GM23338 (cell line): ENCODE measurements at regions not wholly inside any gene's neighbourhood (a gene's known extent, or its start where the extent isn't known, plus 50 kb on each side); places are given as distances from the start of the nearest gene placed in this dataset.

Experiments used
- ATAC-seq: fragments of 200-7000 bp; cut with Tn5 transposase; 3 replicates; pipeline ENCODE4 v1.9.1; 2020
- DNase-seq: peaks from one replicate; pipeline ENCODE4 v3.0.0-alpha.2; 2015; ENCODE audit warnings: low spot score
- H2AFZ ChIP-seq: fragments of 200-600 bp; sonication (generic); 2 replicates; pipeline ENCODE4 v1.8.0; 2016; ENCODE audit warnings: antibody characterized with exemption, mild to moderate bottlenecking, moderate library complexity
- H3F3A ChIP-seq: fragments of 200-600 bp; sonication (generic); replicated peaks from 2 replicates; pipeline ENCODE4 v1.8.0; 2017; ENCODE audit warnings: antibody characterized with exemption, mixed run types, low read depth
- H3K27ac ChIP-seq: fragments of 200-600 bp; sonication (generic); 2 replicates; pipeline ENCODE4 v1.6.1; 2016; ENCODE audit warnings: low read depth
- H3K27me3 ChIP-seq: fragments of 200-600 bp; sonication (generic); 2 replicates; pipeline ENCODE4 v1.8.0; 2016; ENCODE audit warnings: mild to moderate bottlenecking, mixed run types, moderate library complexity; ENCODE audit not compliant: insufficient read depth
- H3K36me3 ChIP-seq: fragments of 200-600 bp; sonication (generic); 2 replicates; pipeline ENCODE4 v1.8.0; 2016; ENCODE audit warnings: mild to moderate bottlenecking; ENCODE audit not compliant: insufficient read depth
- H3K4me1 ChIP-seq: fragments of 200-600 bp; sonication (generic); 2 replicates; pipeline ENCODE4 v1.8.0; 2016; ENCODE audit warnings: mild to moderate bottlenecking, moderate library complexity; ENCODE audit not compliant: insufficient read depth
- H3K4me2 ChIP-seq: fragments of 200-600 bp; sonication (generic); 2 replicates; pipeline ENCODE4 v1.7.1; 2017; ENCODE audit warnings: mixed run types
- H3K4me3 ChIP-seq: fragments of 200-600 bp; sonication (generic); 2 replicates; pipeline ENCODE4 v1.6.1; 2016; ENCODE audit warnings: mixed run types
- H3K79me2 ChIP-seq: fragments of 200-600 bp; sonication (generic); replicated peaks from 2 replicates; pipeline ENCODE4 v1.8.0; 2017; ENCODE audit warnings: mild to moderate bottlenecking; ENCODE audit not compliant: insufficient read depth
- H3K9me2 ChIP-seq: fragments of 200-600 bp; sonication (generic); 2 replicates; pipeline ENCODE4 v1.8.0; 2017; ENCODE audit not compliant: insufficient read depth
- H4K20me1 ChIP-seq: fragments of 200-600 bp; sonication (generic); replicated peaks from 2 replicates; pipeline ENCODE4 v1.8.0; 2017; ENCODE audit warnings: mild to moderate bottlenecking; ENCODE audit not compliant: insufficient read depth
- H3K27ac Mint-ChIP-seq: 2 replicates; pipeline ENCODE4 v1.8.0; 2020; ENCODE audit warnings: inconsistent platforms, mild to moderate bottlenecking, moderate library complexity, mixed read lengths
- H3K27me3 Mint-ChIP-seq: 3 replicates; pipeline ENCODE4 v1.8.0; 2022; ENCODE audit warnings: low read depth, mild to moderate bottlenecking, moderate library complexity, mixed read lengths, inconsistent platforms; ENCODE audit not compliant: insufficient read depth, poor library complexity
- H3K36me3 Mint-ChIP-seq: 3 replicates; pipeline ENCODE4 v1.8.0; 2021; ENCODE audit warnings: low read depth, mild to moderate bottlenecking, inconsistent platforms, moderate library complexity, mixed read lengths
- H3K4me1 Mint-ChIP-seq: 3 replicates; pipeline ENCODE4 v1.8.0; 2020; ENCODE audit warnings: mild to moderate bottlenecking, inconsistent platforms, mixed read lengths
- H3K4me3 Mint-ChIP-seq: 3 replicates; pipeline ENCODE4 v1.8.0; 2021; ENCODE audit warnings: moderate library complexity, mild to moderate bottlenecking, inconsistent platforms, mixed read lengths
- H3K9me3 Mint-ChIP-seq: 3 replicates; pipeline ENCODE4 v1.8.0; 2020; ENCODE audit warnings: moderate library complexity, mild to moderate bottlenecking, inconsistent platforms, mixed read lengths
- CREB1 ChIP-seq: fragments of 250-450 bp; sonication (Bioruptor Pico); IDR thresholded peaks from 2 replicates; pipeline ENCODE4 v1.5.0; 2020; ENCODE audit warnings: low read depth, mild to moderate bottlenecking, moderate library complexity
- CTCF ChIP-seq, 2 experiments: fragments of 200-600 bp in 1 of 2; sonication (generic) in 1 of 2; conservative IDR thresholded peaks; 2 replicates each; pipeline versions ENCODE4 v1.5.1 to v1.6.1; 2016 to 2017; ENCODE audit warnings: antibody characterized with exemption in 2 of 2, low read depth in 2 of 2, mild to moderate bottlenecking in 2 of 2, moderate library complexity in 1 of 2
- EZH2 ChIP-seq: fragments of 200-600 bp; sonication (generic); IDR thresholded peaks from one replicate; pipeline ENCODE4 v1.8.0; 2017; ENCODE audit warnings: antibody characterized with exemption, mild to moderate bottlenecking, low read depth; ENCODE audit not compliant: unreplicated experiment
- EZH2phosphoT487 ChIP-seq: fragments of 200-600 bp; sonication (generic); IDR thresholded peaks from one replicate; pipeline ENCODE4 v1.8.1; 2018; ENCODE audit warnings: antibody characterized with exemption; ENCODE audit not compliant: unreplicated experiment
- JUNB ChIP-seq: IDR thresholded peaks from one replicate; pipeline ENCODE4 v1.6.1; 2016; ENCODE audit warnings: antibody characterized with exemption; ENCODE audit not compliant: unreplicated experiment
- NANOG ChIP-seq: IDR thresholded peaks from 2 replicates; pipeline ENCODE4 v1.6.1; 2016; ENCODE audit warnings: antibody characterized with exemption, borderline replicate concordance
- POLR2AphosphoS5 ChIP-seq: IDR thresholded peaks from 2 replicates; pipeline ENCODE4 v1.6.1; 2016; ENCODE audit warnings: antibody characterized with exemption, low read depth
- STAT1 ChIP-seq: IDR thresholded peaks from one replicate; pipeline ENCODE4 v1.6.1; 2016; ENCODE audit warnings: antibody characterized with exemption; ENCODE audit not compliant: unreplicated experiment
- ZNF114 ChIP-seq: fragments of 250-450 bp; sonication (Bioruptor Pico); IDR thresholded peaks from 2 replicates; pipeline ENCODE4 v1.5.0; 2020; ENCODE audit warnings: mild to moderate bottlenecking, moderate library complexity
- ZNF331 ChIP-seq: fragments of 250-450 bp; sonication (Bioruptor Pico); IDR thresholded peaks from 2 replicates; pipeline ENCODE4 v1.5.0; 2020; ENCODE audit warnings: low read depth, mild to moderate bottlenecking, moderate library complexity
- ZNF462 ChIP-seq: fragments of 250-450 bp; sonication (Bioruptor Pico); IDR thresholded peaks from 2 replicates; pipeline ENCODE4 v1.5.0; 2020; ENCODE audit warnings: mild to moderate bottlenecking, moderate library complexity
- TF ChIP-seq, protein P1 (sequence below): IDR thresholded peaks from 2 replicates; pipeline ENCODE4 v1.6.1; 2016; ENCODE audit warnings: antibody characterized with exemption
- TF ChIP-seq, protein P2 (sequence below): IDR thresholded peaks from one replicate; pipeline ENCODE4 v1.6.1; 2018; ENCODE audit warnings: antibody characterized with exemption; ENCODE audit not compliant: unreplicated experiment

GRCh38 chr10:34049469-34049868, 715.0 kb upstream of the NRP1 start:
- Histone ChIP-seq H3K27me3 (no peaks in the 10 kb centered on the region), H3K36me3 (no peaks in the 10 kb centered on the region), H2AFZ (no peak overlapping the region; the same call in 1 of the 2 replicates), H3F3A (no peaks in the 10 kb centered on the region), H3K79me2 (no peaks in the 10 kb centered on the region), H3K4me3 (no peak overlapping the region), H3K27ac (no peak overlapping the region), H3K4me1 (no peaks in the 10 kb centered on the region), H4K20me1 (no peaks in the 10 kb centered on the region), H3K4me2 (no peak overlapping the region), H3K9me2 (peaks cover 14% of the 10 kb centered on the region; the same call in 1 of the 2 replicates)
- Mint-ChIP-seq H3K27me3 (peaks cover 1% of the 10 kb centered on the region), H3K9me3 (peaks cover 3% of the 10 kb centered on the region; the same call in 2 of the 3 replicates), H3K27ac (no peak overlapping the region), H3K4me3 (no peak overlapping the region), H3K4me1 (no peaks in the 10 kb centered on the region), H3K36me3 (no peaks in the 10 kb centered on the region)
- no peak for TF ChIP-seq ZNF331 (CRISPR knock-in tag)
- TF ChIP-seq ZNF114 (CRISPR knock-in tag), result no peak
- TF ChIP-seq, protein P1, sequence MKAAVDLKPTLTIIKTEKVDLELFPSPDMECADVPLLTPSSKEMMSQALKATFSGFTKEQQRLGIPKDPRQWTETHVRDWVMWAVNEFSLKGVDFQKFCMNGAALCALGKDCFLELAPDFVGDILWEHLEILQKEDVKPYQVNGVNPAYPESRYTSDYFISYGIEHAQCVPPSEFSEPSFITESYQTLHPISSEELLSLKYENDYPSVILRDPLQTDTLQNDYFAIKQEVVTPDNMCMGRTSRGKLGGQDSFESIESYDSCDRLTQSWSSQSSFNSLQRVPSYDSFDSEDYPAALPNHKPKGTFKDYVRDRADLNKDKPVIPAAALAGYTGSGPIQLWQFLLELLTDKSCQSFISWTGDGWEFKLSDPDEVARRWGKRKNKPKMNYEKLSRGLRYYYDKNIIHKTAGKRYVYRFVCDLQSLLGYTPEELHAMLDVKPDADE, result no peak
- no peak for TF ChIP-seq JUNB
- no peak for TF ChIP-seq CTCF (conservative IDR thresholded peaks at IDR 0.05; ENCODE audit: low read depth in 2 of 2)
- TF ChIP-seq POLR2AphosphoS5, result no peak
- TF ChIP-seq, protein P2, sequence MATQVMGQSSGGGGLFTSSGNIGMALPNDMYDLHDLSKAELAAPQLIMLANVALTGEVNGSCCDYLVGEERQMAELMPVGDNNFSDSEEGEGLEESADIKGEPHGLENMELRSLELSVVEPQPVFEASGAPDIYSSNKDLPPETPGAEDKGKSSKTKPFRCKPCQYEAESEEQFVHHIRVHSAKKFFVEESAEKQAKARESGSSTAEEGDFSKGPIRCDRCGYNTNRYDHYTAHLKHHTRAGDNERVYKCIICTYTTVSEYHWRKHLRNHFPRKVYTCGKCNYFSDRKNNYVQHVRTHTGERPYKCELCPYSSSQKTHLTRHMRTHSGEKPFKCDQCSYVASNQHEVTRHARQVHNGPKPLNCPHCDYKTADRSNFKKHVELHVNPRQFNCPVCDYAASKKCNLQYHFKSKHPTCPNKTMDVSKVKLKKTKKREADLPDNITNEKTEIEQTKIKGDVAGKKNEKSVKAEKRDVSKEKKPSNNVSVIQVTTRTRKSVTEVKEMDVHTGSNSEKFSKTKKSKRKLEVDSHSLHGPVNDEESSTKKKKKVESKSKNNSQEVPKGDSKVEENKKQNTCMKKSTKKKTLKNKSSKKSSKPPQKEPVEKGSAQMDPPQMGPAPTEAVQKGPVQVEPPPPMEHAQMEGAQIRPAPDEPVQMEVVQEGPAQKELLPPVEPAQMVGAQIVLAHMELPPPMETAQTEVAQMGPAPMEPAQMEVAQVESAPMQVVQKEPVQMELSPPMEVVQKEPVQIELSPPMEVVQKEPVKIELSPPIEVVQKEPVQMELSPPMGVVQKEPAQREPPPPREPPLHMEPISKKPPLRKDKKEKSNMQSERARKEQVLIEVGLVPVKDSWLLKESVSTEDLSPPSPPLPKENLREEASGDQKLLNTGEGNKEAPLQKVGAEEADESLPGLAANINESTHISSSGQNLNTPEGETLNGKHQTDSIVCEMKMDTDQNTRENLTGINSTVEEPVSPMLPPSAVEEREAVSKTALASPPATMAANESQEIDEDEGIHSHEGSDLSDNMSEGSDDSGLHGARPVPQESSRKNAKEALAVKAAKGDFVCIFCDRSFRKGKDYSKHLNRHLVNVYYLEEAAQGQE, result no peak
- no peak for TF ChIP-seq CREB1 (CRISPR knock-in tag)
- TF ChIP-seq EZH2phosphoT487, result no peak
- TF ChIP-seq STAT1, result no peak
- no peak for TF ChIP-seq ZNF462 (CRISPR knock-in tag)
- TF ChIP-seq NANOG, result no peak
- TF ChIP-seq EZH2, result no peak
- no peak for DNase-seq
- no peak for ATAC-seq
